A549 (cell line): ENCODE measurements at regions not wholly inside any gene's neighbourhood (a gene's known extent, or its start where the extent isn't known, plus 50 kb on each side); places are given as distances from the start of the nearest gene placed in this dataset.

Experiments used
- ATAC-seq, 2 experiments: fragments of 200-7000 bp in 1 of 2; fragments of >200 bp in 1 of 2; cut with Nextera tagmentation in 1 of 2; cut with Tn5 transposase in 1 of 2; 3 replicates each; pipeline versions ENCODE4 v1.8.0 to v1.9.1; 2018 to 2020; ENCODE audit warnings: mild to moderate bottlenecking in 1 of 2, moderate library complexity in 1 of 2
- CTCF ChIA-PET: fragments of 300-600 bp; sonication (Branson Sonifier 250); formaldehyde crosslinking; extraction: SDS; loops from one replicate; lab custom pipeline; 2021; ENCODE audit warnings: antibody characterized with exemption, inconsistent platforms; lab: Yijun Ruan, JAX
- POLR2A ChIA-PET: fragments of 350-600 bp; formaldehyde crosslinking; extraction: SDS; loops from one replicate; lab custom pipeline; 2021; ENCODE audit warnings: antibody characterized with exemption, inconsistent platforms; lab: Yijun Ruan, JAX
- DNase-seq, 2 experiments: peaks; one replicate each; pipeline versions ENCODE4 v3.0.0 to v3.0.0-alpha.2; 2011 to 2016; ENCODE audit warnings: low read depth in 1 of 2, low spot score in 1 of 2
- FAIRE-seq: peaks from 2 replicates; lab custom pipeline; 2011; peaks lifted over from hg19 to GRCh38; lab: Jason Lieb, UNC
- H3K27ac ChIP-seq, 2 experiments: fragments of >200 bp; sonication (Bioruptor Twin); formaldehyde crosslinking; 3 replicates each; pipeline ENCODE4 v1.5.1; 2016 to 2017
- H3K4me1 ChIP-seq: fragments of >200 bp; sonication (Bioruptor Twin); formaldehyde crosslinking; 3 replicates; pipeline ENCODE4 v1.6.1; 2016
- H3K4me2 ChIP-seq: fragments of >200 bp; sonication (Bioruptor Twin); formaldehyde crosslinking; 3 replicates; pipeline ENCODE4 v1.6.1; 2016
- H3K4me3 ChIP-seq: fragments of >200 bp; sonication (Bioruptor Twin); formaldehyde crosslinking; 3 replicates; pipeline ENCODE4 v1.5.1; 2016
- H3K9me3 ChIP-seq: fragments of >200 bp; sonication (Bioruptor Twin); formaldehyde crosslinking; 3 replicates; pipeline ENCODE4 v1.6.1; 2016
- BCL3 ChIP-seq: fragments of >200 bp; sonication (Bioruptor Twin); formaldehyde crosslinking; IDR thresholded peaks from 3 replicates; pipeline ENCODE4 v1.6.1; 2016
- BHLHE40 ChIP-seq: IDR thresholded peaks from 2 replicates; pipeline ENCODE4 v1.6.1; 2012; ENCODE audit warnings: low read depth, low read length, inconsistent platforms
- CBX8 ChIP-seq: fragments of 200-600 bp; sonication (generic); IDR thresholded peaks from 2 replicates; pipeline ENCODE4 v1.6.1; 2016
- CEBPB ChIP-seq, 2 experiments: fragments of >200 bp in 1 of 2; sonication (Bioruptor Twin) in 1 of 2; formaldehyde crosslinking in 1 of 2; IDR thresholded peaks; 2 replicates each; pipeline ENCODE4 v1.6.1; 2012 to 2016
- CHD2 ChIP-seq: fragments of 150-350 bp; IDR thresholded peaks from 2 replicates; pipeline ENCODE4 v1.6.1; 2014; ENCODE audit warnings: low read length; ENCODE audit not compliant: partially characterized antibody
- EHF ChIP-seq: fragments of 250-450 bp; sonication (Bioruptor Pico); IDR thresholded peaks from 2 replicates; pipeline ENCODE4 v1.5.0; 2020; ENCODE audit warnings: mild to moderate bottlenecking
- EP300 ChIP-seq, 2 experiments: fragments of >200 bp; sonication (Bioruptor Twin); formaldehyde crosslinking; IDR thresholded peaks; 2 replicates in 1 of 2; 3 replicates in 1 of 2; pipeline ENCODE4 v1.6.1; 2016 to 2017
- FOXS1 ChIP-seq: fragments of 250-450 bp; sonication (Bioruptor Pico); IDR thresholded peaks from 2 replicates; pipeline ENCODE4 v1.5.0; 2020; ENCODE audit warnings: mild to moderate bottlenecking, moderate library complexity
- GATA3 ChIP-seq: IDR thresholded peaks from 2 replicates; pipeline ENCODE4 v1.6.1; 2012; ENCODE audit warnings: borderline replicate concordance
- HES2 ChIP-seq: fragments of >200 bp; sonication (Bioruptor Twin); formaldehyde crosslinking; IDR thresholded peaks from 2 replicates; pipeline ENCODE4 v1.6.1; 2016
- HMGXB4 ChIP-seq: fragments of 250-450 bp; sonication (Bioruptor Pico); IDR thresholded peaks from 2 replicates; pipeline ENCODE4 v1.5.0; 2021; ENCODE audit warnings: mild to moderate bottlenecking, moderate library complexity, borderline replicate concordance
- HOXB5 ChIP-seq: fragments of 250-450 bp; sonication (Bioruptor Pico); IDR thresholded peaks from 2 replicates; pipeline ENCODE4 v1.5.0; 2020; ENCODE audit warnings: mild to moderate bottlenecking, moderate library complexity
- JUN ChIP-seq, 2 experiments: fragments of >200 bp; sonication (Bioruptor Twin); formaldehyde crosslinking; IDR thresholded peaks; 2 replicates in 1 of 2; 3 replicates in 1 of 2; pipeline ENCODE4 v1.6.1; 2016 to 2017
- JUNB ChIP-seq: fragments of >200 bp; sonication (Bioruptor Twin); formaldehyde crosslinking; IDR thresholded peaks from 2 replicates; pipeline ENCODE4 v1.6.1; 2016
- KDM1A ChIP-seq: fragments of 200-600 bp; sonication (generic); IDR thresholded peaks from 2 replicates; pipeline ENCODE4 v1.6.1; 2016; ENCODE audit warnings: low read depth, mild to moderate bottlenecking
- KDM5A ChIP-seq: fragments of 200-600 bp; sonication (generic); IDR thresholded peaks from 2 replicates; pipeline ENCODE4 v1.6.1; 2016; ENCODE audit warnings: antibody characterized with exemption, mild to moderate bottlenecking
- MYC ChIP-seq: IDR thresholded peaks from 2 replicates; pipeline ENCODE4 v1.6.1; 2012; ENCODE audit warnings: mild to moderate bottlenecking, inconsistent platforms, low read length, improper control_type of control experiment, borderline replicate concordance
- NFE2L2 ChIP-seq: fragments of 150-350 bp; conservative IDR thresholded peaks from 2 replicates; pipeline ENCODE4 v1.6.1; 2014; ENCODE audit warnings: low read length
- NPAS2 ChIP-seq: fragments of 250-450 bp; sonication (Bioruptor Pico); IDR thresholded peaks from 2 replicates; pipeline ENCODE4 v1.8.0; 2022; ENCODE audit warnings: mild to moderate bottlenecking, moderate library complexity, borderline replicate concordance
- PBX3 ChIP-seq: IDR thresholded peaks from 2 replicates; pipeline ENCODE4 v1.6.1; 2012
- PHF8 ChIP-seq: fragments of 200-600 bp; sonication (generic); IDR thresholded peaks from 2 replicates; pipeline ENCODE4 v1.6.1; 2016; ENCODE audit warnings: low read depth, mild to moderate bottlenecking, antibody characterized with exemption, moderate library complexity, borderline replicate concordance
- POLR2AphosphoS2 ChIP-seq: conservative IDR thresholded peaks from 2 replicates; pipeline ENCODE4 v1.6.1; 2012; ENCODE audit warnings: low read length, improper control_type of control experiment, inconsistent platforms
- RCOR1 ChIP-seq: fragments of 150-350 bp; IDR thresholded peaks from 2 replicates; pipeline ENCODE4 v1.6.1; 2014; ENCODE audit warnings: antibody characterized with exemption, low read length, low read depth
- SMC3 ChIP-seq: fragments of >200 bp; sonication (Bioruptor Twin); formaldehyde crosslinking; IDR thresholded peaks from 3 replicates; pipeline ENCODE4 v1.6.1; 2018; ENCODE audit warnings: inconsistent platforms
- ZFP36 ChIP-seq: fragments of 450-650 bp; IDR thresholded peaks from 2 replicates; pipeline ENCODE4 v1.6.1; 2014; ENCODE audit warnings: borderline replicate concordance; ENCODE audit not compliant: partially characterized antibody
- ZSCAN20 ChIP-seq: fragments of 250-450 bp; sonication (Bioruptor Pico); IDR thresholded peaks from 2 replicates; pipeline ENCODE4 v1.8.0; 2022; ENCODE audit warnings: mild to moderate bottlenecking, moderate library complexity
- WGBS: methylation state at CpG from one replicate; pipeline ENCODE4 v1.1.6; 2017; ENCODE audit errors: missing lambda C conversion rate; 5-methylcytosine and 5-hydroxymethylcytosine counted together
- TF ChIP-seq, protein P1 (sequence below): fragments of 150-350 bp; IDR thresholded peaks from 2 replicates; pipeline ENCODE4 v1.6.1; 2014; ENCODE audit warnings: low read depth, mild to moderate bottlenecking, low read length
- TF ChIP-seq, protein P2 (sequence below): IDR thresholded peaks from 2 replicates; pipeline ENCODE4 v1.6.1; 2012

GRCh38 chr1:148363439-148363810 is 119.7 kb downstream of the PPIAL4G start:
- DNase-seq (no peak), ATAC-seq (no peak), FAIRE-seq (no peak)
- Histone ChIP-seq H3K4me1 (peaks cover 4% of the 10 kb centered on the region; the same call in 1 of the 3 replicates), H3K4me3 (no peak overlapping the region), H3K27ac (no peak overlapping the region), H3K4me2 (no peak overlapping the region), H3K9me3 (no peaks in the 10 kb centered on the region)
- TF ChIP-seq FOXS1, result no peak
- TF ChIP-seq BCL3, result no peak
- TF ChIP-seq HMGXB4 (CRISPR knock-in tag), result no peak
- no peak for TF ChIP-seq NFE2L2
- no peak for TF ChIP-seq ZFP36
- no peak for TF ChIP-seq RCOR1
- TF ChIP-seq BHLHE40, result no peak
- TF ChIP-seq, protein P1, sequence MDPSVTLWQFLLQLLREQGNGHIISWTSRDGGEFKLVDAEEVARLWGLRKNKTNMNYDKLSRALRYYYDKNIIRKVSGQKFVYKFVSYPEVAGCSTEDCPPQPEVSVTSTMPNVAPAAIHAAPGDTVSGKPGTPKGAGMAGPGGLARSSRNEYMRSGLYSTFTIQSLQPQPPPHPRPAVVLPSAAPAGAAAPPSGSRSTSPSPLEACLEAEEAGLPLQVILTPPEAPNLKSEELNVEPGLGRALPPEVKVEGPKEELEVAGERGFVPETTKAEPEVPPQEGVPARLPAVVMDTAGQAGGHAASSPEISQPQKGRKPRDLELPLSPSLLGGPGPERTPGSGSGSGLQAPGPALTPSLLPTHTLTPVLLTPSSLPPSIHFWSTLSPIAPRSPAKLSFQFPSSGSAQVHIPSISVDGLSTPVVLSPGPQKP, result no peak
- no peak for TF ChIP-seq GATA3
- no peak for TF ChIP-seq CBX8
- no peak for TF ChIP-seq EHF (CRISPR knock-in tag)
- no peak for TF ChIP-seq NPAS2 (CRISPR knock-in tag)
- TF ChIP-seq PBX3, result no peak
- TF ChIP-seq JUN (IDR thresholded peaks at IDR 0.05), result no peak
- TF ChIP-seq KDM5A, result no peak
- TF ChIP-seq EP300 (IDR thresholded peaks at IDR 0.05), result no peak
- TF ChIP-seq CEBPB (IDR thresholded peaks at IDR 0.05), result no peak
- TF ChIP-seq JUNB, result no peak
- CTCF ChIA-PET, result interaction anchor here (1.6 to 1.8 kb wide), 2 partner anchors 9 to 16 kb away, joined by 3 to 6 read pairs; no protein-coding TSS in a partner anchor
- WGBS, result 77% methylated on average over 2 of the region's 2 CpGs
- POLR2A ChIA-PET, result no interaction called here

GRCh38 chr1:148362626-148363438 is 120.3 kb downstream of the PPIAL4G start:
- no peaks in the 10 kb centered on the region for H3K9me3 ChIP-seq
- no peak overlapping the region for H3K4me2 ChIP-seq
- DNase-seq (no peak), ATAC-seq (no peak; a peak in 1 of 6 replicates), FAIRE-seq (no peak)
- peaks cover 4% of the 10 kb centered on the region; the same call in 1 of the 3 replicates for H3K4me1 ChIP-seq
- no peak overlapping the region for H3K27ac ChIP-seq
- POLR2A ChIA-PET, result no interaction called here
- no peak overlapping the region for H3K4me3 ChIP-seq
- whole genome bisulfite sequencing, result 91% methylated on average over 29 of the region's 29 CpGs
- CTCF ChIA-PET, result interaction anchor here (0.8 to 1.6 kb wide), 2 partner anchors 9 to 17 kb away, joined by 4 to 6 read pairs; no protein-coding TSS in a partner anchor
- TF ChIP-seq CHD2 (no peak), JUN (IDR thresholded peaks at IDR 0.05) (no peak), HOXB5 (CRISPR knock-in tag) (no peak), KDM1A (no peak), EP300 (IDR thresholded peaks at IDR 0.05) (no peak), SMC3 (no peak), PHF8 (no peak), PBX3 (no peak), EHF (CRISPR knock-in tag) (no peak), HMGXB4 (CRISPR knock-in tag) (no peak), ZSCAN20 (CRISPR knock-in tag) (no peak), MYC (no peak), POLR2AphosphoS2 (no peak), RCOR1 (no peak), HES2 (no peak)
- TF ChIP-seq, protein P2, sequence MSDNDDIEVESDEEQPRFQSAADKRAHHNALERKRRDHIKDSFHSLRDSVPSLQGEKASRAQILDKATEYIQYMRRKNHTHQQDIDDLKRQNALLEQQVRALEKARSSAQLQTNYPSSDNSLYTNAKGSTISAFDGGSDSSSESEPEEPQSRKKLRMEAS, result no peak
